ENCODE measurements at regions not wholly inside any gene's neighbourhood (a gene's known extent, or its start where the extent isn't known, plus 50 kb on each side); places are given as distances from the start of the nearest gene placed in this dataset.

DNA sequence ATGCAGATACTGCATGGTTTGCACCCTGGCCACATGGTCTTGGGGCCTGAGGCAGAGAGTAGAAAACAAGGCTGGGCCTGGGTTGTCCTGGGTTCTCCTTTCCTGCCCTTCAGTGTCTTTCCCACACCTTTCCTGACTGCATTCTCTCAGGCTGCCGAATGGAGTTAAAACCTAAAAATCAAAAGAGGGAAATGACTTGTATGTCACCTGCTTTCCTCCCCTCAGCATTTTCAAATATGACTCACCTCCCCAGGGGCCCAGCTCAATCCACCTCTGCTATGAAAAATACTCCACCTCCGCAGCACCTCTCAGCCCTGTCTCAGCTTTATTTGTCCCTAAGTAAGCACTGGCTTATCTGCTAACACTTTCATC is 457.8 kb upstream of the MEX3C start:
- no peak for DNase-seq (ENCODE audit: extremely low spot score in 2 of 2)
- H3K27me3 ChIP-seq: no peaks in the 10 kb centered on the region
- TF ChIP-seq, protein P1, sequence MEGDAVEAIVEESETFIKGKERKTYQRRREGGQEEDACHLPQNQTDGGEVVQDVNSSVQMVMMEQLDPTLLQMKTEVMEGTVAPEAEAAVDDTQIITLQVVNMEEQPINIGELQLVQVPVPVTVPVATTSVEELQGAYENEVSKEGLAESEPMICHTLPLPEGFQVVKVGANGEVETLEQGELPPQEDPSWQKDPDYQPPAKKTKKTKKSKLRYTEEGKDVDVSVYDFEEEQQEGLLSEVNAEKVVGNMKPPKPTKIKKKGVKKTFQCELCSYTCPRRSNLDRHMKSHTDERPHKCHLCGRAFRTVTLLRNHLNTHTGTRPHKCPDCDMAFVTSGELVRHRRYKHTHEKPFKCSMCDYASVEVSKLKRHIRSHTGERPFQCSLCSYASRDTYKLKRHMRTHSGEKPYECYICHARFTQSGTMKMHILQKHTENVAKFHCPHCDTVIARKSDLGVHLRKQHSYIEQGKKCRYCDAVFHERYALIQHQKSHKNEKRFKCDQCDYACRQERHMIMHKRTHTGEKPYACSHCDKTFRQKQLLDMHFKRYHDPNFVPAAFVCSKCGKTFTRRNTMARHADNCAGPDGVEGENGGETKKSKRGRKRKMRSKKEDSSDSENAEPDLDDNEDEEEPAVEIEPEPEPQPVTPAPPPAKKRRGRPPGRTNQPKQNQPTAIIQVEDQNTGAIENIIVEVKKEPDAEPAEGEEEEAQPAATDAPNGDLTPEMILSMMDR (IDR thresholded peaks at IDR 0.05): no peak
- no peak for TF ChIP-seq POLR2A (IDR thresholded peaks at IDR 0.05)
- TF ChIP-seq POLR2AphosphoS5 (IDR thresholded peaks at IDR 0.05; ENCODE audit: insufficient read depth in 1 of 2, low read depth in 1 of 2): no peak
- no peaks in the 10 kb centered on the region for H3K36me3 ChIP-seq
- no peaks in the 10 kb centered on the region for H3K9me3 ChIP-seq
- H3K4me1 ChIP-seq: no peaks in the 10 kb centered on the region
- H3K4me3 ChIP-seq: no peak overlapping the region
- no peak overlapping the region for H3K27ac ChIP-seq
- intact Hi-C loops (cut with DNase I): no loop called here

DNA sequence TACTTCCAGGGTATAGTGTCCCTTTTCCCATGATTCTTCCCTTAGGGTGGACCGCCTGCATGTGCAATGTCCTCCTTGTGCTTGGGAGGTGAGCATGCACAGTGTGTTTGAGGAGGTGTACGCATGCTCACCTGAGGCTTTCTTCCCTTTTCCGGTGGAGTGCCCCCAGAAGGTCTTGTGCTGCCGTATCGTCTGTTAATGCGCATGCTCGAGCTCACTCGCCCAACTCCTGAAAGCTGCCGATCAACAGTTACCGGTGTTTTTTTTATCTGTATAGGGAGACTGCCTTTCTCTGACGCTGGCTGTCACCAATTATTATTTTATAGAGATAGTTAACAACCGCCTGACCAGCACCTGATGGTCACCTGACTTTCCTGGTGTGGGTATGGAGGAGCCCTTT is 458.8 kb upstream of the MEX3C start:
- no peak for DNase-seq (ENCODE audit: extremely low spot score in 2 of 2)
- Histone ChIP-seq H3K4me3 (no peak overlapping the region), H3K27ac (no peak overlapping the region), H3K36me3 (no peaks in the 10 kb centered on the region), H3K27me3 (no peaks in the 10 kb centered on the region), H3K9me3 (no peaks in the 10 kb centered on the region), H3K4me1 (no peaks in the 10 kb centered on the region)
- TF ChIP-seq POLR2AphosphoS5 (IDR thresholded peaks at IDR 0.05; ENCODE audit: insufficient read depth in 1 of 2, low read depth in 1 of 2) (no peak), POLR2A (IDR thresholded peaks at IDR 0.05) (no peak)
- TF ChIP-seq, protein P1 (IDR thresholded peaks at IDR 0.05): no peak
- intact Hi-C loops (cut with DNase I): no loop called here

DNA sequence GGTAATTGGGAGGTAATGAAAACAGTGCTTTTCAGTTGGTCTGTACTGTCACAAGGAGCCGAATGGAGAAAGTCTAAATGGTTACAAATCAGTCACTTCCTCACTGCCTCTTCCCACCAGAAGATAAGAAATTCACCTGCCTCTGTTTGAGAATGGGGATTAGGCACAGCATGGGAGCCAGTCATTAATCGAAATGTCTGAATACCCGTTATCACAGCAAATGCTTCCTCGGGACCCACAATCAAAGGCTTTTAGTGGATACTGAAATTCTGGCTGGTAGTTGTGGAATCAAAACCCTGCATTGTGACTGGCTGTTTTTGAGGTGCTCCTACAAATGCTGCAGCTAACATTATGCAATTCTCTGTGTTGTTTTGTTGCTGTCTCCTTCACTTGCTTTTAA is 461.0 kb upstream of the MEX3C start:
- intact Hi-C loops (cut with DNase I): no loop called here
- TF ChIP-seq POLR2AphosphoS5 (IDR thresholded peaks at IDR 0.05; ENCODE audit: insufficient read depth in 1 of 2, low read depth in 1 of 2) (no peak), POLR2A (IDR thresholded peaks at IDR 0.05) (no peak)
- TF ChIP-seq, protein P1 (IDR thresholded peaks at IDR 0.05): no peak
- H3K4me3 ChIP-seq: no peak overlapping the region

DNA sequence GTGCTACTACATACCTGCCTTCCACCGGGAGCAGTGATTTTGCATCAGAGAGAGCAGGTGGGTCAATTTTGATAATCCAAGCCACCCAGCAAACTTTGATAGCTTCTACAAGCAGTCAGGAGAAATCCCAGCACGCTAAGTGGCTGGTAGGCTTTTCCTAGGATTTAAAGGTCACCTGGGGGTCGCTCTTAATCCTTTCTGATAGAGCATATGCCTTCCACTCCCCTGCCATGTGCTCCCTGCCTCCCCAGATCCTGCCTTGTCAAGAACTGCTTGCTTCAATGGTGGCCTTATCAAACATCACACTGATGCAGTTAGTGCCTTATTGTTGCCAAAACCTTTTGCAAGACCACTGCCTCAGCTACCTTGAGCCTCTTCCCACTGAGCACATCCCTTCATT is 462.3 kb upstream of the MEX3C start:
- Histone ChIP-seq H3K4me1 (no peaks in the 10 kb centered on the region), H3K27me3 (no peaks in the 10 kb centered on the region), H3K27ac (no peak overlapping the region), H3K36me3 (no peaks in the 10 kb centered on the region), H3K9me3 (no peaks in the 10 kb centered on the region), H3K4me3 (no peak overlapping the region)
- intact Hi-C loops (cut with DNase I): no loop called here
- no peak for DNase-seq (ENCODE audit: extremely low spot score in 2 of 2)
- no peak for TF ChIP-seq POLR2A (IDR thresholded peaks at IDR 0.05)
- TF ChIP-seq, protein P1 (IDR thresholded peaks at IDR 0.05): no peak
- no peak for TF ChIP-seq POLR2AphosphoS5 (IDR thresholded peaks at IDR 0.05; ENCODE audit: insufficient read depth in 1 of 2, low read depth in 1 of 2)

More for the DNA sequence above, 461.0 kb upstream of the MEX3C start:
- no peaks in the 10 kb centered on the region for H3K9me3 ChIP-seq
- H3K27ac ChIP-seq: no peak overlapping the region
- H3K4me1 ChIP-seq: no peaks in the 10 kb centered on the region
- DNase-seq (ENCODE audit: extremely low spot score in 2 of 2): no peak
- no peaks in the 10 kb centered on the region for H3K27me3 ChIP-seq
- H3K36me3 ChIP-seq: no peaks in the 10 kb centered on the region

DNA sequence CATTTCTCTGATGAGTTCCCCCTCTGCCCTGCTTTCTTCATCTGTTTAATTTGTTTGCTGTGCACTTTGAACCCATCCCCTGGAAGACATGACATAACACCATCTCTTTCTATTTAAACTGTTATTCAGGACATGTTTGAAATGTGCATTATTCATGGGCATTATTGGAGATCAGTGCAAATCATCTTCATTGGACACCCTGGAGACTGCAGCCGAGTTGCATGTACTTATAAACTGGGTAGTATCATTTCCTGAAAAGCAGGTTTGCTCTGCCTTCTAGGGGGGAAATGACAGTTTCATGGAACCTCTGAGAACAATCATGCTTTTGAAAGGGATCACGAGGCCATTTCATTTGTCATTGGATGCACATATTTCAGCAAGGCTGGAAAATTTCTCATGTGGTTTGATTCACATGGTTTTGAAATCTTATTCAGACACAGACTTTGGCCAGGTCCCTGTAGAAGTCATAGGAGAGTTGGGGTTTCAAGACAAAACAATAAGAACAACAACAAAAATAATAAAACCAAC is 462.8 kb upstream of the MEX3C start:
- H3K4me3 ChIP-seq: no peak overlapping the region
- no peak overlapping the region for H3K27ac ChIP-seq
- no peaks in the 10 kb centered on the region for H3K4me1 ChIP-seq
- no peak for DNase-seq (ENCODE audit: extremely low spot score in 2 of 2)
- no peaks in the 10 kb centered on the region for H3K36me3 ChIP-seq
- no peaks in the 10 kb centered on the region for H3K9me3 ChIP-seq
- intact Hi-C loops (cut with DNase I): no loop called here
- H3K27me3 ChIP-seq: no peaks in the 10 kb centered on the region
- TF ChIP-seq, protein P1 (IDR thresholded peaks at IDR 0.05): no peak
- TF ChIP-seq POLR2AphosphoS5 (IDR thresholded peaks at IDR 0.05; ENCODE audit: insufficient read depth in 1 of 2, low read depth in 1 of 2) (no peak), POLR2A (IDR thresholded peaks at IDR 0.05) (no peak)

All from vagina (tissue), 2 donors.